Omental fat pad (tissue), 3 donors: ENCODE measurements at regions not wholly inside any gene's neighbourhood (a gene's known extent, or its start where the extent isn't known, plus 50 kb on each side); places are given as distances from the start of the nearest gene placed in this dataset.

ENCODE experiments used
- ATAC-seq: fragments of 150-250 bp; one replicate; pipeline ENCODE4 v1.9.1; 2016; ENCODE audit warnings: mild to moderate bottlenecking, moderate library complexity; ENCODE audit not compliant: low FRiP score
- DNase-seq: peaks from one replicate; pipeline ENCODE4 v3.0.0-alpha.2; 2019; ENCODE audit warnings: low spot score
- TF ChIP-seq, protein P1 (sequence below), 3 donors: fragments of 450-650 bp; IDR thresholded peaks; one replicate each; pipeline ENCODE4 v1.5.1; 2016 to 2017; ENCODE audit warnings: antibody characterized with exemption in 3 of 3, mild to moderate bottlenecking in 3 of 3, moderate library complexity in 2 of 3

DNA sequence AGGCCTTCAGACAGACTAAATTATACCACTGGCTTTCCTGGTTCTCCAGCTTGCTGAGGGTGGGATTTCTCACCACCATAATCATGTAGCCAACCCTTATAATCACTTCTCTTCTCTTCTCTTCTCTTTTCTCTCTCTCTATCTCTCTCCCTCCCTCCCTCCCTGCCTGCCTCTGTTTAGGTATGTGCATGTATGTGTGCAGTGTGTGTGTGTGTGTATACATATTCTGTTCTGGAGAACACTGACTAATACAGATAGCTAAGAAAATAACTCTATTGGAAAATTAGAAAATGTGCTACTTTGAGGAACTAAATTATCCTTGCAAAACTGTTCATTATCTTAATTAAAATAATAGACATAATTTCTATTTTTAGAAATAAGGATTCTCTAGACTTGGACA is 118.6 kb upstream of the GADL1 start:
- ATAC-seq (no peak), DNase-seq (no peak)
- TF ChIP-seq, protein P1, sequence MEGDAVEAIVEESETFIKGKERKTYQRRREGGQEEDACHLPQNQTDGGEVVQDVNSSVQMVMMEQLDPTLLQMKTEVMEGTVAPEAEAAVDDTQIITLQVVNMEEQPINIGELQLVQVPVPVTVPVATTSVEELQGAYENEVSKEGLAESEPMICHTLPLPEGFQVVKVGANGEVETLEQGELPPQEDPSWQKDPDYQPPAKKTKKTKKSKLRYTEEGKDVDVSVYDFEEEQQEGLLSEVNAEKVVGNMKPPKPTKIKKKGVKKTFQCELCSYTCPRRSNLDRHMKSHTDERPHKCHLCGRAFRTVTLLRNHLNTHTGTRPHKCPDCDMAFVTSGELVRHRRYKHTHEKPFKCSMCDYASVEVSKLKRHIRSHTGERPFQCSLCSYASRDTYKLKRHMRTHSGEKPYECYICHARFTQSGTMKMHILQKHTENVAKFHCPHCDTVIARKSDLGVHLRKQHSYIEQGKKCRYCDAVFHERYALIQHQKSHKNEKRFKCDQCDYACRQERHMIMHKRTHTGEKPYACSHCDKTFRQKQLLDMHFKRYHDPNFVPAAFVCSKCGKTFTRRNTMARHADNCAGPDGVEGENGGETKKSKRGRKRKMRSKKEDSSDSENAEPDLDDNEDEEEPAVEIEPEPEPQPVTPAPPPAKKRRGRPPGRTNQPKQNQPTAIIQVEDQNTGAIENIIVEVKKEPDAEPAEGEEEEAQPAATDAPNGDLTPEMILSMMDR (IDR thresholded peaks at IDR 0.05), result no peak

DNA sequence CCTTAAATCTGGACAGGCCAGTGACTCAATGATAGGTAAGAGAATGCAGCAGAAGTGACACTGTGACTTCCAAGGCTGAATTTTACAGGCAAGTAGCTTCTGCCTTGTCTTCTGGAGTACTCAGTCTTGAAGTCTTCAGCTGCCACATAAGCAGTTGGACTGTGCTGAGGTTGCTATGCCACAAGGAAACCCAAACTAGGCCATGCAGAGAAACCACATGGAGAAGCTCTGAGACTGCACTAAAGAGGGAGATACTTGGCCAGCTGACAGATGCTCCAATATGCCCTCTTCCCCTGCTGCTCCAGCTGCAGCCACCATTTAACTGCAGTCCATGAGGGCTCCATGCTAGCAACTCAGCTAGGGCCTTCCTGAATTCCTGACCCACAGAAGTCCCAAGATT is 119.4 kb upstream of the GADL1 start:
- no peak for ATAC-seq
- TF ChIP-seq, protein P1 (IDR thresholded peaks at IDR 0.05), result no peak
- no peak for DNase-seq

DNA sequence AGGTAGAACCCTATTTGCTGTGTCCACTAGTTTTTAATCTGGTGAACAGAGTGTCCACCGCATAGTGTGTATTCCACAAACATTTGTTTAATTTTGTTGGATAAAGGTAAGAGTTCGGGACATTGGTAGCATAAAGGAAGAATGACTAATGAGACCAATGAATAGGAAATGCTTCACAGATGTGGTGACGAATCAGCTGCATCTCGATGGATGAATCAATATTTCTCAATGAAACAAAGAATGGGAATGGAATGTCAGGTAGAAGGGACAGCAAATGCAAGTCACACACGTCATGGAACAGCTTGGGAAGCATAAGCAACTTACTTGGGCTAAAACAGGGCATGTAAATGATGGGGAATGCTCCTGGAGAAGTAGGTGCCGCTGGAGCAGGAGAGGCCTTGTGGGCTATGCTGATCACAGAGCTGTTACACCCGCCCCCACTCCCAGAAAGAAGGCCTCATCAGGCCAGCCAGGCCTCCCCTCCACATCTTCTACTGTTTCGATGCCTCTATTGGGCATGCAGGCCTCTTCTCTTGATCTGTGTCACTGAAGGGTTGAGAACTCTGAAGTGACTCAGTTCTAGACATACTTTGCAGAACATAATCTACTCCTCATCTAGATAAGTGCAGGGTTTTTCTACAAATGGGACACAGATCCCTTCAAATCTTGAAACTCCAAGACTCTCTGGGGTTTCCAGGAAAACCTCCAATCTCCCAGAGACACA is 120.0 kb upstream of the GADL1 start:
- DNase-seq (no peak), ATAC-seq (no peak)
- TF ChIP-seq, protein P1 (IDR thresholded peaks at IDR 0.05), result no peak

DNA sequence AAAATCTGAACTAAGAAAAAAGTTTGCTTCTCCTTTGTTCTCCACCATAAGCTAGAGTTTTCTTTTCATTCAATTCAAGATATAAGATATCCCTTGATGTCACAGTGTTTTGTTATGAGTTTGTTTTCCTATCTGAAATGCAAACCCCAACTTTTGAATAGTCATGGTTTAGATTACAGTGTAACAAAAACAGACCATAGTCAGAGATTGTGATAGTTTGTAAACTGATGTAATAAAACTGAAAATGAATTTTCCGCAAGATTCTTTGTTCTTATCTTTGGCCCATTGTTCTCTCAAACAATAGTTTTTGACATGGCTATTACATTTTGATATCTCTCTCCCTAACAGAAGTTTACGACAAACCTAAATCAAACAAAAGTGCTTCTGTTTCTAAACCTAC is 121.7 kb upstream of the GADL1 start:
- DNase-seq (no peak), ATAC-seq (no peak)
- TF ChIP-seq, protein P1 (IDR thresholded peaks at IDR 0.05), result no peak

DNA sequence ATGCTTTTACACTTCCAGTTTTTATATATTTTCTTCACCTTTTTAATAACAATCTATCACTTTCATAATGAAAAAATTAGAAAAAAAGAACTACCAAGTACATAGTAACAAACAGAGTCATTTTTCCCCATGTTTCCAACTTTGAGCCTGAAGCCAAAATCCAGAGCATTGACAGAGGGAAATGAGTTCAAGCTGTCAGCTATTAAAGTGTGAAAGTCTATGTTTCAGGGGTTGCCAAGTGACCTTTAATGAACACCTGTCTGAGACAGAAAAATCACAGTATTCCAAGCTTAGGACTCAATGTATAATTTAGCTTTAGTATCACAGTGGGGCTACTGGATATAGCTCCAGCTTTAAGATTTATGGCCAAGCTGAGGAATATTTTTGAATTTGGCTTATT is 128.3 kb upstream of the GADL1 start:
- DNase-seq, result no peak
- no peak for ATAC-seq
- TF ChIP-seq, protein P1 (IDR thresholded peaks at IDR 0.05), result no peak

DNA sequence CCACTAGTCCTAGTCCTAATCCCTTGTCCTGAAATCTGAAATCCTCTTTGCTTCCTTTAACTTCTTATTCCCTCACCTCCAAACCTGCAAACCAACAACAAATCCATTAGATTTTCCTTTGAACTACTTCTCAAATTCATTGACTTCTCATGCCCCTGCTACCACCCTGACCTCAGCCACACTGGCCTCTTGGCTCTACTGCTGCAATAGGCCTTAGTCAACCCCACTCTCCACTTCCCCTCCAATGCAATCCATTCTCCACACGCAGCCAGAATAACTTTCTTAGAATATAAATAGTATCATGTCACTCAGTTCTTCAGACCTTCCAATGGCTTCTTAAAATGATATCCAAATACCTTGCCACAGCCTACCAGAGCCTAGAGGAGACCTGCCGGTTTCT is 131.1 kb upstream of the GADL1 start:
- ATAC-seq (no peak), DNase-seq (no peak)
- TF ChIP-seq, protein P1 (IDR thresholded peaks at IDR 0.05), result no peak

DNA sequence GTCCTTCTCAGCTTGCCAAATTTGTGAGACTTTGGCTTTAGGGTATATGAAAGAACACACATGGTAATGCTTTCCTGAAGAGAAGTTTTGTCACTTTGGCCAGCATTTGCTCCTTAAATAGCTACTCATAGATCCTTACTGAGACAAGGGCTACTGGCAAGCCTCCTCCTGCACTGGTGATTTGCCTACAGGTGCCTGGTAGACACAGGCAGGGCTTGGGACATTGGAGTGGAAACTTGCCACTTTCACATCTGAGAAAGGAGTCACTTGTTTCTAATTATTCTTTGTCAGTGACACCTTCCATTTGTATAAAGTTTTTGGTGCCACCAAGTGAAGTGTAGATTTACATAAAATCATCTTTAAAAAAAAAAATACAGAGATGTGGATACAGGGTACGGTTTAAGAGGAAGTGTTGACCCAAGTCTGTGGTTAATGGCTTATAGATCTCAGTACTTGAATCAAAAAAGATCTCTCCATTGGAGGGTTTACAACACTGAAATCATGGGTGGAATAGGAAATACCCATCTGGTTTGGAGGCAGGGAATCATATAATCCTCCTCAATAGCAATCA is 132.8 kb upstream of the GADL1 start:
- DNase-seq, result no peak
- TF ChIP-seq, protein P1 (IDR thresholded peaks at IDR 0.05), result no peak
- no peak for ATAC-seq
